ENCODE measurements at regions not wholly inside any gene's neighbourhood (a gene's known extent, or its start where the extent isn't known, plus 50 kb on each side); places are given as distances from the start of the nearest gene placed in this dataset.

- Mint-ChIP-seq H3K9me3 (no peaks in the 10 kb centered on the region), H3K36me3 (ENCODE audit: low read depth) (no peaks in the 10 kb centered on the region), H3K27me3 (peaks cover 17% of the 10 kb centered on the region), H3K4me3 (no peak overlapping the region), H3K27ac (no peak overlapping the region), H3K4me1 (peaks cover 6% of the 10 kb centered on the region)
- no peak for ATAC-seq (replicated peaks)
Observed at GRCh38 chr12:107238296-107238695, 144.9 kb upstream of the CRY1 start.

DNA sequence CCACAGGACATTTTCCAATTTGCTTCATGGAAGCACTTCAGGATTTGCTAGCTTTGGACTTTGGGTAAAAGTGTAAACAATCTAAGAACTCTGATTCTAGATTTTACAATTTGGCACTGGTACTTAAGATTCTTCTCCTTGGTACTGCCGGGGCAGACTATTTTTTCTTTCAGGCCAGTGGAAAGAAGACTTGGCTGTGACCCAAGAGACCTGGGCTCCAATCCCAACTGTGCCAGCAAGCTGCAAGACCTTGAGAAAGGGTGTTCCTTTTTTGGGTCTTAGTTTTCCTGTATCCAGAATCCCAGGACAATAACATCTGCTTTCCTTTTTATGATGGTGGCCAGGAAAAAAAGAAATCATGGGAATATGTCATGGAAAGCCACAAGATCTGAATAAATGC lies 148.1 kb upstream of the CRY1 start:
- Mint-ChIP-seq H3K27ac (no peak overlapping the region), H3K9me3 (no peaks in the 10 kb centered on the region), H3K36me3 (ENCODE audit: low read depth) (no peaks in the 10 kb centered on the region), H3K27me3 (peaks cover 26% of the 10 kb centered on the region), H3K4me3 (no peak overlapping the region), H3K4me1 (peaks cover 6% of the 10 kb centered on the region)
- ATAC-seq (replicated peaks): no peak

GRCh38 chr12:107242189-107242588 lies 148.8 kb upstream of the CRY1 start:
- Mint-ChIP-seq H3K36me3 (ENCODE audit: low read depth) (no peaks in the 10 kb centered on the region), H3K9me3 (no peaks in the 10 kb centered on the region), H3K27ac (no peak overlapping the region), H3K4me3 (no peak overlapping the region), H3K4me1 (peaks cover 4% of the 10 kb centered on the region), H3K27me3 (peaks cover 29% of the 10 kb centered on the region)
- no peak for ATAC-seq (replicated peaks)

- H3K27me3 Mint-ChIP-seq: peaks cover 29% of the 10 kb centered on the region
- H3K36me3 Mint-ChIP-seq (ENCODE audit: low read depth): no peaks in the 10 kb centered on the region
- H3K4me1 Mint-ChIP-seq: no peaks in the 10 kb centered on the region
- ATAC-seq (replicated peaks): no peak
- H3K4me3 Mint-ChIP-seq: no peak overlapping the region
- H3K9me3 Mint-ChIP-seq: no peaks in the 10 kb centered on the region
- H3K27ac Mint-ChIP-seq: no peak overlapping the region
Observed at GRCh38 chr12:107243341-107243740, 150.0 kb upstream of the CRY1 start.

DNA sequence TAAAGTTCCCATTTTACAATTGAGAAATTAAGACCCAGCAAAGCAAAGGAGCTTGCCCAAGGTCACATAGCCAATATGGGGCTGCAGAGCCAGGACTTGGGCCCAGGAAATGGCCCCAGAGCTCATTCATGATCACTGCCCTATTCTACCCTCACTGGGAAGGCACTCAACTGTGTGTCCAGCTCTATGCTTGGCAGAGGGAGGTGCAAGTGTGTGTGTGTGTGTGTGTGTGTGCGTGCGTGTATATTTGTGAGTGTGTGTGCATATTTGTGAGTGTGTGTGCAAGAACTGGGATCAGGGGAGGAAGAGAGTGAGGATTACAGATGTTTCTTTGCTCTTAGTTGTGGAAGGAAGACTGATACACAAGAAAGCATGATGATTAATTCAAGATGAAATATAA lies 151.2 kb upstream of the CRY1 start:
- Mint-ChIP-seq H3K27ac (no peak overlapping the region), H3K36me3 (ENCODE audit: low read depth) (no peaks in the 10 kb centered on the region), H3K27me3 (peaks cover 30% of the 10 kb centered on the region), H3K4me3 (no peak overlapping the region), H3K9me3 (no peaks in the 10 kb centered on the region), H3K4me1 (no peaks in the 10 kb centered on the region)
- ATAC-seq (replicated peaks): no peak

- H3K4me1 Mint-ChIP-seq: no peaks in the 10 kb centered on the region
- peaks cover 35% of the 10 kb centered on the region for H3K27me3 Mint-ChIP-seq
- no peak for ATAC-seq (replicated peaks)
- no peaks in the 10 kb centered on the region for H3K36me3 Mint-ChIP-seq (ENCODE audit: low read depth)
- no peak overlapping the region for H3K4me3 Mint-ChIP-seq
- H3K9me3 Mint-ChIP-seq: no peaks in the 10 kb centered on the region
- H3K27ac Mint-ChIP-seq: no peak overlapping the region
Observed at GRCh38 chr12:107247650-107248049, 154.3 kb upstream of the CRY1 start.

DNA sequence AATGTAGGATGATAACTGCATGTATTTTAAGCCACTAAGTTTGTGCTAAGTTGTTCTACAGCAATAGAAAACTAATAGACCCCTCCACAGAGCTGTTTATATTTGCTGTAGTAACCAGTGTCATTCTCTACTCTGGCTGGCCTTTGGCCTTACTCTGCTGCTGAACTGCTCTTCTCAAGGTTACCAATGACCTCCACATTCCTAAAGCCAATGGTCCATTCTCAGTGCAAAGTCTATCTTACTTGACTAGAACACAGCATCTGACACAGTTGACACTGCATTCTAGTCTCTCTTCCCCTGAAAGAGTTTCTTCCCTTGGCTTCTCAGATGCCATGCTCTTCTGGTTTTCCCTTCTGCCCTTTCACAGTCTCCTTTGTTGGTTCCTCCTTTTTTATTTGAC lies 154.8 kb upstream of the CRY1 start:
- Mint-ChIP-seq H3K4me3 (no peak overlapping the region), H3K27ac (no peak overlapping the region), H3K4me1 (no peaks in the 10 kb centered on the region), H3K9me3 (no peaks in the 10 kb centered on the region), H3K36me3 (ENCODE audit: low read depth) (no peaks in the 10 kb centered on the region), H3K27me3 (peaks cover 31% of the 10 kb centered on the region)
- no peak for ATAC-seq (replicated peaks)

- no peak for ATAC-seq (replicated peaks)
- Mint-ChIP-seq H3K4me1 (no peaks in the 10 kb centered on the region), H3K27ac (no peak overlapping the region), H3K9me3 (peaks cover 5% of the 10 kb centered on the region), H3K27me3 (peaks cover 23% of the 10 kb centered on the region), H3K4me3 (no peak overlapping the region), H3K36me3 (ENCODE audit: low read depth) (no peaks in the 10 kb centered on the region)
Observed at GRCh38 chr12:107251288-107251687, 157.9 kb upstream of the CRY1 start.

GRCh38 chr12:107253361-107253760 lies 160.0 kb upstream of the CRY1 start:
- Mint-ChIP-seq H3K4me1 (no peaks in the 10 kb centered on the region), H3K27ac (no peak overlapping the region), H3K9me3 (peaks cover 5% of the 10 kb centered on the region), H3K4me3 (no peak overlapping the region), H3K36me3 (ENCODE audit: low read depth) (no peaks in the 10 kb centered on the region), H3K27me3 (peaks cover 25% of the 10 kb centered on the region)
- no peak for ATAC-seq (replicated peaks)

DNA sequence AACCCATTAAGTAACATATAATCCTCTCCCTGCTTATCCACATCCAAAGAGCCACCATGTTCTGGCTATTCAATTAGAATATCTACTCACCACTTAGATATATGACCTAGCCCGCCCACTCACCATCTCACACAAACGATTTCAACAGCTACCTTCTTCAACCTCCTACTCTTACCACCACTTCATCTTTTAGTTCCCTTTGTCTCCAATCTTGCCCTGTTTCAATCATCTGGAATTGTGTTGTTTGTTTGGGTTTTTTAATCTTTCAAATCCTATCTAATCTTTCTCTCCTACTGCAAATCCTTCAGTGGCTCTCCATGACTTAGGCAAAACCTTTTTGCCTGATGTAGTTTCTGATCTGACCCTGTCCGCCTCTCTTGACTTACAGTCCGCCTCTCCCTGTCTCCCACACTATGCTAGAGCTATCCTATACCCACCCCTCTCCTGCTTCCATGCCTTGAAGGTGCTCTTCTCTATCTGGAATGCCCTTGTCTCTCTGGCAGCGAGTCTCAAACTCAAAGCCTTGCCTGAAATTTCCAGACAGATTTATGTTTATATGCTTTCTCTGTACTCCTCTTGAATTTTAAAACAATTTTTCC lies 161.0 kb upstream of the CRY1 start:
- no peak overlapping the region for H3K27ac Mint-ChIP-seq
- no peaks in the 10 kb centered on the region for H3K4me1 Mint-ChIP-seq
- H3K9me3 Mint-ChIP-seq: peaks cover 5% of the 10 kb centered on the region
- peaks cover 23% of the 10 kb centered on the region for H3K27me3 Mint-ChIP-seq
- no peak for ATAC-seq (replicated peaks)
- H3K36me3 Mint-ChIP-seq (ENCODE audit: low read depth): no peaks in the 10 kb centered on the region
- H3K4me3 Mint-ChIP-seq: no peak overlapping the region

GRCh38 chr12:107258780-107259179 lies 165.4 kb upstream of the CRY1 start:
- H3K36me3 Mint-ChIP-seq (ENCODE audit: low read depth): no peaks in the 10 kb centered on the region
- ATAC-seq (replicated peaks): no peak
- no peaks in the 10 kb centered on the region for H3K4me1 Mint-ChIP-seq
- H3K27me3 Mint-ChIP-seq: peaks cover 13% of the 10 kb centered on the region
- H3K27ac Mint-ChIP-seq: no peak overlapping the region
- H3K4me3 Mint-ChIP-seq: no peak overlapping the region
- peaks cover 9% of the 10 kb centered on the region for H3K9me3 Mint-ChIP-seq

- Mint-ChIP-seq H3K27ac (no peak overlapping the region), H3K27me3 (no peaks in the 10 kb centered on the region), H3K9me3 (peaks cover 8% of the 10 kb centered on the region), H3K36me3 (ENCODE audit: low read depth) (no peaks in the 10 kb centered on the region), H3K4me1 (no peaks in the 10 kb centered on the region), H3K4me3 (no peak overlapping the region)
- ATAC-seq (replicated peaks): no peak
Observed at GRCh38 chr12:107263980-107264379, 170.6 kb upstream of the CRY1 start.

- Mint-ChIP-seq H3K36me3 (ENCODE audit: low read depth) (no peaks in the 10 kb centered on the region), H3K27me3 (no peaks in the 10 kb centered on the region), H3K4me3 (no peak overlapping the region), H3K27ac (no peak overlapping the region), H3K4me1 (no peaks in the 10 kb centered on the region), H3K9me3 (peaks cover 8% of the 10 kb centered on the region)
- no peak for ATAC-seq (replicated peaks)
Observed at GRCh38 chr12:107264667-107265066, 171.3 kb upstream of the CRY1 start.

DNA sequence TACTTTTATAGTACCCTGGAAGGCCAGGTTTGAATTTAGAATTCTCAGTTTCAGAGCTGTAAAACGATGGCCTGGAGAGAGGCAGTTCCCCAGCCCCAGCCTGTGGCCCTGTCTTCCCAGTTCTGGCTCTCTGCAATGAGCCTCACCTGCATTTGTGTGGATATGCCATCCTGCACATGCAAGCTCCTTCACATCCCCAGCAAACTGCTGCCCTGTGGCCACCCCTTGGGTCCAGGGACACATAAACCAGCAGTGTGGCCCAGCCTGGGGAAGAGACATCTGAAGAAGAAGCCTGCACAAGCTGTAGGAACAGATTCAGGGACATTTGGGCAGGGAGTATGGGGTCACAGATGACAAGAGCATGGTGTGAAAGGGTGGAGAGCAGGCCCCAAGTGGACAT lies 174.3 kb upstream of the CRY1 start:
- Mint-ChIP-seq H3K4me1 (no peaks in the 10 kb centered on the region), H3K27ac (no peak overlapping the region), H3K9me3 (peaks cover 8% of the 10 kb centered on the region), H3K36me3 (ENCODE audit: low read depth) (no peaks in the 10 kb centered on the region), H3K4me3 (no peak overlapping the region), H3K27me3 (peaks cover 4% of the 10 kb centered on the region)
- ATAC-seq (replicated peaks): no peak

- Mint-ChIP-seq H3K4me3 (no peak overlapping the region), H3K9me3 (no peaks in the 10 kb centered on the region), H3K27me3 (peaks cover 8% of the 10 kb centered on the region), H3K36me3 (ENCODE audit: low read depth) (no peaks in the 10 kb centered on the region), H3K4me1 (no peaks in the 10 kb centered on the region), H3K27ac (no peak overlapping the region)
- no peak for ATAC-seq (replicated peaks)
Observed at GRCh38 chr12:107271523-107271922, 178.2 kb upstream of the CRY1 start.

DNA sequence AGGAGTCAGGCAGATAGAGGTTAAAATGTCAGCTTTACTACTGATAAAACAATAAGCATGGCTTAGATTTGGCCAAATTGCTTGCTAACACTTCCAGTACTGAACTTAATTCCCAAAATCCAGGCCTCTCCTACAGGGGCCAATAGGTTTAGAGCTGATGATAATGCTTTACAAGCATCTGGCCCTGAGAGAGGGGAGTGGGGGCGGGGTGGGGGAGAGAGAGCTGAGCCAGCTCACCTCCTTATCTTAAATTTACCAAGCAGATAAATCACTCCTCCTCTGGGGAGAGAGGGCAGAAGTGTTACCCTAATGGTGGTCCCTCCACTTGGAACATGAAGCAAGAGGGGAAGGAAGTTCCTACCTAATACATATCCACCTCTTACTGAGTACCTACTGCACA lies 182.2 kb upstream of the CRY1 start:
- Mint-ChIP-seq H3K36me3 (ENCODE audit: low read depth) (no peaks in the 10 kb centered on the region), H3K4me3 (no peak overlapping the region), H3K4me1 (peaks cover 3% of the 10 kb centered on the region), H3K9me3 (no peaks in the 10 kb centered on the region), H3K27me3 (peaks cover 11% of the 10 kb centered on the region), H3K27ac (no peak overlapping the region)
- no peak for ATAC-seq (replicated peaks)

Data from activated T-helper 17 cell treated with anti-CD3 and anti-CD28 coated beads, Interleukin-2, amount 50 U/mL, for 72 hours (primary cell).